ENCODE measurements at regions not wholly inside any gene's neighbourhood (a gene's known extent, or its start where the extent isn't known, plus 50 kb on each side); places are given as distances from the start of the nearest gene placed in this dataset.

GRCh38 chr2:2731101-2731815 lies 400.2 kb upstream of the MYT1L start:
- Histone ChIP-seq H3K4me3 (no peak overlapping the region), H3K36me3 (no peaks in the 10 kb centered on the region), H3K9me3 (no peaks in the 10 kb centered on the region), H3K4me1 (no peaks in the 10 kb centered on the region), H3K27ac (no peak overlapping the region), H3K27me3 (no peaks in the 10 kb centered on the region)
- DNase-seq (no peak), ATAC-seq (no peak)
- TF ChIP-seq CTCF (IDR thresholded peaks at IDR 0.05), result no peak
- intact Hi-C loops (cut with DNase I), result no loop called here

DNA sequence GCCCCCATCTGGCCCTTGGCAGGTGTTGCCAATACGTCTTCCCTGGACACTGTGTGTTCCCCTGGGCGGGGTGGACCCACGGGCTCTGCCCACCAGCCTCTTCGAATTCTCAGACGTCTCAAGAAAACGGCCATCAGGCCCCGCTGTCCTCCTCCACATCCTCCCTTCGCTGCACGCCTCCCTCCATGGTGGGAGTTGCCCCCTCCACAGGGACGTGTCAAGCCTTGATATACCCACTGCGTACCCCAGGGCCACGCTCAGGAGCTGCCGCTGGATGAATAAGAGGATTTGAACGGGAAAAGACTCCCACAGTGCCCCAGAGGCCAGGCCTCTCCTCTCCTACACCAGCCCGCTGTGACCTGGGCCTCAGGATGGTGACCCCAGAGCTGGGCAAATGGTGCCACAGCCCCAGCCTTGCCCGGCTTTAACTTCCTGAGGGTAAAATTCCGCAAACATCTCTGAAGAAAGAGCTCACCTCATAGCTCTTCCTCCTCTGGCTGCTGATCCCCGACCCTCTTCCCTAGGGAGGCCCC lies 399.3 kb upstream of the MYT1L start:
- Histone ChIP-seq H3K27ac (no peak overlapping the region), H3K36me3 (no peaks in the 10 kb centered on the region), H3K27me3 (no peaks in the 10 kb centered on the region), H3K4me1 (no peaks in the 10 kb centered on the region), H3K4me3 (no peak overlapping the region), H3K9me3 (no peaks in the 10 kb centered on the region)
- TF ChIP-seq CTCF (IDR thresholded peaks at IDR 0.05), result no peak
- intact Hi-C loops (cut with DNase I), result no loop called here
- ATAC-seq, result no peak
- DNase-seq, result no peak

- TF ChIP-seq CTCF (IDR thresholded peaks at IDR 0.05), result no peak
- ATAC-seq, result no peak
- no peaks in the 10 kb centered on the region for H3K4me1 ChIP-seq
- no peak overlapping the region for H3K4me3 ChIP-seq
- no peak overlapping the region for H3K27ac ChIP-seq
- intact Hi-C loops (cut with DNase I), result no loop called here
- DNase-seq, result no peak
- H3K9me3 ChIP-seq, result no peaks in the 10 kb centered on the region
- no peaks in the 10 kb centered on the region for H3K27me3 ChIP-seq
- H3K36me3 ChIP-seq, result no peaks in the 10 kb centered on the region
Observed at GRCh38 chr2:2729246-2729645, 398.2 kb upstream of the MYT1L start.

- H3K9me3 ChIP-seq, result no peaks in the 10 kb centered on the region
- H3K36me3 ChIP-seq, result no peaks in the 10 kb centered on the region
- no peak overlapping the region for H3K4me3 ChIP-seq
- intact Hi-C loops (cut with DNase I), result no loop called here
- no peaks in the 10 kb centered on the region for H3K27me3 ChIP-seq
- H3K27ac ChIP-seq, result no peak overlapping the region
- no peak for TF ChIP-seq CTCF (IDR thresholded peaks at IDR 0.05)
- ATAC-seq, result no peak
- no peaks in the 10 kb centered on the region for H3K4me1 ChIP-seq
- no peak for DNase-seq
Observed at GRCh38 chr2:2728635-2729034, 397.6 kb upstream of the MYT1L start.

DNA sequence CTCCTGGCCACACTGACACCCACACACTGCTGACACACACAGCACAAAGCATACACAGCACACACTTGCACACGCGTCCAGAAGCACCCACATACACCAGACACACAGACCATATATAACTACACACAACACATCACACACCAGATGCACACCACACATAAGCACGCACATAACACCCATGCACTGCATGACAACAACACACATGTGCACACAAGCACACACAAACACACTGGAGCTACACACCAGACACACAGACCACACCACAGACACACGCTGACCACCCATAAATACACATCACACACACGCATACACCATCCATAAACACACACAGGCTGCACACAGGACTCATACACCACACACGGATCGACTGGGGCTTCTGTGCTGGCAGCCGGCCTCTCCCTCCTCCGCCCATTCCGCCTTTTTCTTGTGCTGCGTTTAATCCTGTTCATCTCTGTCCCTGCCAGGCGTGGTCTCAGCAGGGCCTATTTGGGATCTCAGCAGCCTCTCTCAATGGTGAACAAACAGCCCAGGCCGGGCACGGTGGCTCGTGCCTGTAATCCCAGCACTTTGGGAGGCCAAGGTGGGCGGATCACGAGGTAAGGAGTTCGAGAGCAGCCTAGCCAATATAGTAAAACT lies 396.9 kb upstream of the MYT1L start:
- intact Hi-C loops (cut with DNase I), result no loop called here
- Histone ChIP-seq H3K27me3 (no peaks in the 10 kb centered on the region), H3K9me3 (no peaks in the 10 kb centered on the region), H3K4me1 (no peaks in the 10 kb centered on the region), H3K27ac (no peak overlapping the region), H3K4me3 (no peak overlapping the region), H3K36me3 (no peaks in the 10 kb centered on the region)
- no peak for DNase-seq
- no peak for TF ChIP-seq CTCF (IDR thresholded peaks at IDR 0.05)
- no peak for ATAC-seq

Measured in upper lobe of right lung (tissue), 1 donor.